Skin epidermis (tissue), 12 donors: ENCODE measurements at regions not wholly inside any gene's neighbourhood (a gene's known extent, or its start where the extent isn't known, plus 50 kb on each side); places are given as distances from the start of the nearest gene placed in this dataset.
"Not testable (repeated sequence)": the region's sequence is repeated elsewhere in the genome, so short reads cannot be mapped to it uniquely, and the experiment has no call there.

Source experiments
- H3K27ac ChIP-seq, 21 experiments: fragments of 200-600 bp; sonication (generic) in 11 of 21; one replicate each; pipeline ENCODE4 v1.5.0; 2020; ENCODE audit warnings: mild to moderate bottlenecking in 3 of 21, inconsistent platforms in 2 of 21, moderate library complexity in 2 of 21
- H3K4me3 ChIP-seq, 7 experiments: fragments of 200-600 bp; sonication (generic) in 2 of 7; one replicate each; pipeline ENCODE4 v1.5.0; 2020; ENCODE audit warnings: inconsistent platforms in 2 of 7, mild to moderate bottlenecking in 2 of 7, moderate library complexity in 1 of 7

- Histone ChIP-seq H3K4me3 (no peak overlapping the region), H3K27ac (no peak overlapping the region)
Measured at GRCh38 chr13:71021825-71022422, 845.1 kb downstream of the DACH1 start.

- no peak overlapping the region for H3K27ac ChIP-seq
Measured at GRCh38 chr13:71018995-71019394, 848.0 kb downstream of the DACH1 start.

GRCh38 chr13:71018544-71018943 lies 848.5 kb downstream of the DACH1 start:
- H3K4me3 ChIP-seq: no peak overlapping the region

More at GRCh38 chr13:71018995-71019394, 848.0 kb downstream of the DACH1 start:
- H3K4me3 ChIP-seq: no peak overlapping the region

GRCh38 chr13:71017607-71018006 lies 849.4 kb downstream of the DACH1 start:
- H3K4me3 ChIP-seq: no peak overlapping the region
- no peak overlapping the region for H3K27ac ChIP-seq

More at GRCh38 chr13:71018544-71018943, 848.5 kb downstream of the DACH1 start:
- H3K27ac ChIP-seq: no peak overlapping the region

GRCh38 chr13:71015516-71015915 lies 851.5 kb downstream of the DACH1 start:
- Histone ChIP-seq H3K27ac (no peak overlapping the region), H3K4me3 (no peak overlapping the region)

- H3K4me3 ChIP-seq: peak overlapping the region in 3 of 7 experiments; percentile 13 to 38 (median 18)
- H3K27ac ChIP-seq: no peak overlapping the region
Measured at GRCh38 chr13:71015021-71015420, 852.0 kb downstream of the DACH1 start.

GRCh38 chr13:71005919-71006318 lies 861.1 kb downstream of the DACH1 start:
- H3K27ac ChIP-seq: no peak overlapping the region
- no peak overlapping the region for H3K4me3 ChIP-seq

- H3K27ac ChIP-seq: no peak overlapping the region
- H3K4me3 ChIP-seq: no peak overlapping the region
Measured at GRCh38 chr13:70995338-70995737, 871.7 kb downstream of the DACH1 start.

GRCh38 chr13:70994191-70994590 lies 872.8 kb downstream of the DACH1 start:
- Histone ChIP-seq H3K27ac (no peak overlapping the region), H3K4me3 (no peak overlapping the region)

GRCh38 chr13:70987043-70987442 lies 878.8 kb upstream of the KLHL1 start:
- no peak overlapping the region for H3K27ac ChIP-seq
- H3K4me3 ChIP-seq: no peak overlapping the region

- Histone ChIP-seq H3K4me3 (no peak overlapping the region), H3K27ac (no peak overlapping the region)
Measured at GRCh38 chr13:70985371-70985770, 877.1 kb upstream of the KLHL1 start.

GRCh38 chr13:70981219-70981618 lies 873.0 kb upstream of the KLHL1 start:
- not testable (repeated sequence) for H3K27ac ChIP-seq, H3K4me3 ChIP-seq

GRCh38 chr13:70969321-70969720 lies 861.1 kb upstream of the KLHL1 start:
- Histone ChIP-seq H3K4me3 (no peak overlapping the region), H3K27ac (no peak overlapping the region)

GRCh38 chr13:70967564-70967963 lies 859.3 kb upstream of the KLHL1 start:
- H3K27ac ChIP-seq: no peak overlapping the region
- no peak overlapping the region for H3K4me3 ChIP-seq

GRCh38 chr13:70964874-70965273 lies 856.6 kb upstream of the KLHL1 start:
- no peak overlapping the region for H3K4me3 ChIP-seq
- no peak overlapping the region for H3K27ac ChIP-seq

GRCh38 chr13:70964124-70964523 lies 855.9 kb upstream of the KLHL1 start:
- Histone ChIP-seq H3K27ac (no peak overlapping the region), H3K4me3 (no peak overlapping the region)

- Histone ChIP-seq H3K27ac (no peak overlapping the region), H3K4me3 (no peak overlapping the region)
Measured at GRCh38 chr13:70960841-70961443, 852.7 kb upstream of the KLHL1 start.

GRCh38 chr13:70959035-70959775 lies 851.0 kb upstream of the KLHL1 start:
- Histone ChIP-seq H3K27ac (no peak overlapping the region), H3K4me3 (no peak overlapping the region)

GRCh38 chr13:70955887-70956286 lies 847.6 kb upstream of the KLHL1 start:
- Histone ChIP-seq H3K4me3 (no peak overlapping the region), H3K27ac (no peak overlapping the region)

GRCh38 chr13:70950664-70951063 lies 842.4 kb upstream of the KLHL1 start:
- H3K27ac ChIP-seq: no peak overlapping the region
- no peak overlapping the region for H3K4me3 ChIP-seq

GRCh38 chr13:70945506-70945905 lies 837.3 kb upstream of the KLHL1 start:
- no peak overlapping the region for H3K4me3 ChIP-seq

More at GRCh38 chr13:70945506-70945905, 837.3 kb upstream of the KLHL1 start:
- H3K27ac ChIP-seq: no peak overlapping the region
